ENCODE measurements at regions not wholly inside any gene's neighbourhood (a gene's known extent, or its start where the extent isn't known, plus 50 kb on each side); places are given as distances from the start of the nearest gene placed in this dataset.

DNA sequence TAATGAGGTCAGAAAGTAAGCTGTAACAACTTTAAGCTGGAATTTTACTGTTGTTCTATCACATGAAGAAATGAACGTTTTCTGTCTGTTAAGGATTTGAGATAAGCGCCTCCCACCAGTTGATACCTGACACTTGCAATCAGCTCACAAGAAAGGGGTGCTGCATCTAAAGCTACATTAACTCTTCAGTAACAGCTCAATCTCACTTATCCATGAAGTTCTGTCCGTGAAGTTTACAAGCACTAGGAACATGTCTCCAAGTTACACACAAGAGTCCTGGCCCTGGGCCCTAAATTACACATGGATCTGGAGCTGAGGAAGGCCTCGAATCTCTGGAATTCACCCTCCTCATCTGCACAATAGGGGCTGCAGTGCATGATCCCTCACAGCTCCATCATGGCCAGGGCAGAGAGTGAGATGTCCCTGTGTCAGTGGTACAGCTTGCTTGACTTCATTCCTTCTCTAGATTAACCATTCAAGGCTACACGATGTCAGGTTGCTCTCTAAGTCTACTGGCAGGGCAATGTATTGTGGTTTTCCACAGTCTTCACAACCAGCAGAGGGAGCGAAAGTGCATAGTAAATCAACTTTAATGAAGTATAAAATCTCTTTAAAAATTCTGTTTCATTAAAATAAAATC is 182.4 kb upstream of the MCHR2 start:
- no peak for DNase-seq
- H3K9me3 Mint-ChIP-seq = peaks cover 0 to 4% (median under 1%) of the 10 kb centered on the region in 6 donors
- no peak overlapping the region for H3K4me3 Mint-ChIP-seq
- H3K4me1 Mint-ChIP-seq = no peaks in the 10 kb centered on the region
- H3K27ac Mint-ChIP-seq = no peak overlapping the region
- peaks cover 0 to 5% (median 0%) of the 10 kb centered on the region in 3 donors for H3K27me3 Mint-ChIP-seq (ENCODE audit: low read depth in 3 of 3)
- no peaks in the 10 kb centered on the region for H3K36me3 Mint-ChIP-seq

DNA sequence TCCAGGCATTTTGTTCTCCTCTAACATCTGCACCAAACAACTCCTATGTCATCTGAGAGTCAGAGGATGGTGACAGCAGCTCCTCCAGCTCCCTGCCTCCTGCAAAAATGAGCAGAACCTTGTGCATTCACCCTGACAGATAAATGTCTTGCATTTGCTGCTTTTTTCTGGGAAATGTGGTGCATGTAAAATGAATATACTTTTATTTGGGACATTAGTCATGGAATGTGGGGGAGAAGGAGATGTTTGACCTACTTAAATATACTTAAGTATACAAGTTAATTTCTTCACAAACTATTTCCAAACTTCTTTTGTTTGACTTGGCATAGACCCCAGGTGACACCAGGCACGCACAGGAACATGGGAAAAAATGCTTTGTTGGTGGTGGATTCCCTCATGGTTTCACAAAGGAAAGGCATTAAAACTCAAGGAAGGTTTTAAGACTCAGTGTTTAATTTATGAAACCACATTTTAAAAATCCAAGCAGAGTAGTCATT is 181.8 kb upstream of the MCHR2 start:
- Mint-ChIP-seq H3K9me3 (peaks cover 0 to 4% (median 0%) of the 10 kb centered on the region in 6 donors), H3K4me3 (no peak overlapping the region), H3K4me1 (no peaks in the 10 kb centered on the region), H3K27me3 (ENCODE audit: low read depth in 3 of 3) (peaks cover 0 to 5% (median 1%) of the 10 kb centered on the region in 3 donors), H3K27ac (no peak overlapping the region), H3K36me3 (no peaks in the 10 kb centered on the region)
- no peak for DNase-seq

DNA sequence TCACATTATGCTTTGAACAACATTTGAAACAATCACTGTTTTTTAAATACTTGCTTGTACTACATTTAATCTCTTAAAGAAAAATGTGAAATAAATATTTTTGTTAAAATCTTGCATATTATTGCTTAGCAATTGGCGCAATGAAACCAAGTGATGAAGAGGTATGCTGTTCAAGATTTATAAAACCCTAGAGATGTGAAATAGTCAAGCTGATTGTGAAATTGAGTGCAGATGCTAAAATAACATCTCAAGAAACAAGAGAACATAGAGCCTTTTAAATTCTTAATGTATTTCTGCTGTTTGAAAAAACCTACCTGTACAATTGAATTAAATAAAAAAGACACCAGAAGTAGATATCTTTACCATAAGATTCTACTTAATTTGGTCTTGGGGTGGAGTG is 179.2 kb upstream of the MCHR2 start:
- DNase-seq = no peak
- H3K4me1 Mint-ChIP-seq = no peaks in the 10 kb centered on the region
- H3K4me3 Mint-ChIP-seq = no peak overlapping the region
- H3K27ac Mint-ChIP-seq = no peak overlapping the region
- no peaks in the 10 kb centered on the region for H3K36me3 Mint-ChIP-seq
- peaks cover 0 to 1% (median 0%) of the 10 kb centered on the region in 3 donors for H3K27me3 Mint-ChIP-seq (ENCODE audit: low read depth in 3 of 3)
- peaks cover 0 to 4% (median 0%) of the 10 kb centered on the region in 6 donors for H3K9me3 Mint-ChIP-seq

DNA sequence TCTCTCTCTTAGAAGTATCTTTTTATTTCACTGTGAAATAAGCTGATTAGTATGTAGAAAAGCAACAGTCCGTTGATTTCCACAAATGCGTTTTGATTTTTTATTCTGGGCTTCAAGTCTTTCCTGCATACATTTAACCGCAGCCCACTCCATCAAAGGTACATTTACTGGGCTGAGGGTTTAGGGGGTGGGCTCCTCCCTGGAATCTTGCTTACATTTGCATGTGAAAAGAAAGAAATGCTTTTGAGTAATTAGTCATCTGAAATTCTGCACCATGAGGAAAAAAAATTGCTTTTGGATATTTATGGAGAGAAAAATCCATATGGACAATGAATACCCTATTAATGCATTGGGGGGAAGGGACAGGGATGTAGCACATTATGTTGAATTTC is 178.3 kb upstream of the MCHR2 start:
- Mint-ChIP-seq H3K27ac (no peak overlapping the region), H3K4me3 (no peak overlapping the region), H3K27me3 (ENCODE audit: low read depth in 3 of 3) (peaks cover 0 to 1% (median 0%) of the 10 kb centered on the region in 3 donors), H3K4me1 (no peaks in the 10 kb centered on the region), H3K36me3 (no peaks in the 10 kb centered on the region), H3K9me3 (no peaks in the 10 kb centered on the region)
- DNase-seq = no peak

DNA sequence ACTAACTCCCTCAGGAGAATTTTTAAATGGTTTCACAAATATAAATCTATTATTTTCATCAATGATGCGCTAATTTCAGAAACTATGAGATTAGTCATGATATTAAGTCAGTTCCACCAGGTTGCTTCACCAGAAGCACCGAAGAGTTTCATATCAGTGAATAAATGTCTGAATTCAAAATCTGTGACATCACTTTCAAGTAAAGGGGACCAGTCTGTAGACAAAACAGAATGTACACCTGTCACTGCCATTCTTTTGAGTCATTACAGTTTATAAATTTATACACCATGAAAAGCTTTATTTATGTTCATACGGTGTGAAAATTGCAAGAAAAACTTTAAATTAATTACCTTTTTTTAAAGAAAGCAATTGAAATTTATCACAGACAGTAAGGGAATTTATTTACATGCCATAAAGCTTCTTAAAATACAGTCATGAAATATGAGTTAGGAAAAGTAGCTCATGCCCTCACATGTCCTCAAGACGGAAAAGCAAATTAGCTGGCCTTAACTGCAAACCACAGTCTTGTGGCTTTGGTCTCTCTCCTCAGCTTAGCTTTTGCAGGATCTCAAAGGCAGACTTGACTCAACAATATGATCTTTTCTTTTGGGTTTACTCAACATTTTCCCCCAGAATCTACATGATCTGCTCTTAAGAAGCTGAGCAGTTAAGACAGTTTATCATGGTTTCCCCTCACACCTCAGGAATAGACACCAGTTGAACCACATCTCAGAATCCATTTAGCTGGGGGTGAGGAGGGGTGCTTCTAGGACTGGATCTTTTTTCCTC is 177.7 kb upstream of the MCHR2 start:
- H3K9me3 Mint-ChIP-seq = no peaks in the 10 kb centered on the region
- no peaks in the 10 kb centered on the region for H3K36me3 Mint-ChIP-seq
- H3K27ac Mint-ChIP-seq = no peak overlapping the region
- no peaks in the 10 kb centered on the region for H3K4me1 Mint-ChIP-seq
- H3K27me3 Mint-ChIP-seq (ENCODE audit: low read depth in 3 of 3) = peaks cover 0 to 3% (median 1%) of the 10 kb centered on the region in 3 donors
- no peak overlapping the region for H3K4me3 Mint-ChIP-seq
- DNase-seq = no peak

DNA sequence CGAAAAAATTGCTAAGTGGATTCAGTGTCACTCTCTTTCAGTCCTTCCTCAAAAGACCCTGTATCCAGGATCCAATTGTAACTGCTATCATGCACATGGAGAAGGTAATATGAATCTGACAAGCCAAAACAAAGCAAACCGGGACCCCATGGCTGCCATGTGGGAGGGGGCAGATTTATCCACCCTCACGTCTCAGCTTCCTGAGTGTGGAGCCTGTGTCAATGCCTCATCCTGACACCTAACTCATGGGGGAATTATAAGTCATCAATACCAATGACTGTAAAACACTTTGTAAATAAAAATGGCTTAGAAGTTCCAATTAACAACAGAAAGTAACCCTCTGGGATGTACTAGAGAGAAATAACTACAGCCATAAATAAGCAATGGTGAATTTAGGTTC is 174.1 kb upstream of the MCHR2 start:
- Mint-ChIP-seq H3K36me3 (no peaks in the 10 kb centered on the region), H3K27me3 (ENCODE audit: low read depth in 3 of 3) (peaks cover 0 to 3% (median 1%) of the 10 kb centered on the region in 3 donors), H3K4me1 (no peaks in the 10 kb centered on the region), H3K4me3 (no peak overlapping the region), H3K27ac (no peak overlapping the region), H3K9me3 (peaks cover 0 to 2% (median 0%) of the 10 kb centered on the region in 6 donors)
- no peak for DNase-seq

DNA sequence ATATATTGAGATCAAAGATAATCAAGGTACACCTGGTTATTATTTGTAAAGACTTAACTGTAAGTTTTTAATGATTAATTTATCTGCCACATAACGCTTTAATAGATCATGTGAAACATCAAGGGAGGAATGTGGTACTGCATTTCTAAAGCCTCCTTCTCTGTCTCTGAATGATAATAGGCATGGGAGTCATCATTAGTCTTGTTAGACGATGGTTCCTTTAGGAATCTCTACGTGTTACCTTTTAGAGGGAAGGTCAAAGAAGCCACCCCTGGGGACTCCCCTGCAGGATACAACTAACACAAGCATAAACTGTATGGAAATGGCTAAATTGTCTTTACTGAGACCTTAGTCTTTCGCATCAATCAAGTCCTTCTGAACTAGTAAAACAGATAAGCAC is 173.6 kb upstream of the MCHR2 start:
- Mint-ChIP-seq H3K9me3 (peaks cover 0 to 4% (median 0%) of the 10 kb centered on the region in 6 donors), H3K27me3 (ENCODE audit: low read depth in 3 of 3) (peaks cover 0 to 3% (median 1%) of the 10 kb centered on the region in 3 donors), H3K36me3 (no peaks in the 10 kb centered on the region), H3K27ac (no peak overlapping the region), H3K4me3 (no peak overlapping the region), H3K4me1 (no peaks in the 10 kb centered on the region)
- no peak for DNase-seq

DNA sequence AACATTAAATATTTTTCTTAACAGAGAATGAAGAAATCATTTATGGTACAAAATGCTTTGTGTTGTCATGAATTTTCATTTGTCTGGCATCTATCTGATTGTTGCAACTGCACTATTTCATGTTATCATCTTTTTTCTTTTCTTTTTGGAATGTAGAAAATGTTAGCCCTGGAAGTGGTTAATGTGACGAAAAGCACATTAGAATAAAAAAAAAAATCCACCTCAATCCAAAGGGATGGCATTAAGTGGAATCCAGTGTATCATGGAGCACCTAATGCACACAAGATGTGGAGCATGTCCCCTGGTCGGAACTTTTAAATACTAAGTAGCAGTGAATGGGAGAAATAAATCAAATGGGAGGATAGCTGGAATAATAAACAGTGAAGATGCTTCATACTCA is 172.9 kb upstream of the MCHR2 start:
- DNase-seq = no peak
- H3K4me3 Mint-ChIP-seq = no peak overlapping the region
- peaks cover 0 to 4% (median 0%) of the 10 kb centered on the region in 6 donors for H3K9me3 Mint-ChIP-seq
- peaks cover 0 to 3% (median 1%) of the 10 kb centered on the region in 3 donors for H3K27me3 Mint-ChIP-seq (ENCODE audit: low read depth in 3 of 3)
- no peak overlapping the region for H3K27ac Mint-ChIP-seq
- H3K4me1 Mint-ChIP-seq = no peaks in the 10 kb centered on the region
- no peaks in the 10 kb centered on the region for H3K36me3 Mint-ChIP-seq

DNA sequence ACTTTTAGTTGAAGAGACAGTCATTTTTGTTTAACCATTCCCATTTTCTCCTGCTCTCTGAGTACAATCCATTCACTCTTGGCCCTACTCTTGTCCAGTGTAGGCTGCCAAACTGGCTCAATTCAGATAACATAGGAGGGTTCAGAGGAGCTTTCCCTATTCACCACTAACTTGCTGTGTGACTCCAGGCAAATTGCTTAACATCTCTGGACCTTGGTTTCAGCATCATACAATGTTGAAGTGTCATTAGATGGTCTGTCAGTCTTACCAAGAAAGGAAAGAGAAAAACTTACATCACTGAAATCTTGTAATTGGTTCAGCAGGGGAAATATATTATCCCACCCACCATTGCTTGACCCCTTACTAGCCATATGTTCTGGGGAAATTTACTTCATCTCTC is 171.4 kb upstream of the MCHR2 start:
- no peaks in the 10 kb centered on the region for H3K4me1 Mint-ChIP-seq
- DNase-seq = no peak
- H3K9me3 Mint-ChIP-seq = peaks cover 0 to 4% (median 0%) of the 10 kb centered on the region in 6 donors
- no peaks in the 10 kb centered on the region for H3K36me3 Mint-ChIP-seq
- H3K27me3 Mint-ChIP-seq (ENCODE audit: low read depth in 3 of 3) = peaks cover 0 to 6% (median 0%) of the 10 kb centered on the region in 3 donors
- H3K27ac Mint-ChIP-seq = no peak overlapping the region
- H3K4me3 Mint-ChIP-seq = no peak overlapping the region

DNA sequence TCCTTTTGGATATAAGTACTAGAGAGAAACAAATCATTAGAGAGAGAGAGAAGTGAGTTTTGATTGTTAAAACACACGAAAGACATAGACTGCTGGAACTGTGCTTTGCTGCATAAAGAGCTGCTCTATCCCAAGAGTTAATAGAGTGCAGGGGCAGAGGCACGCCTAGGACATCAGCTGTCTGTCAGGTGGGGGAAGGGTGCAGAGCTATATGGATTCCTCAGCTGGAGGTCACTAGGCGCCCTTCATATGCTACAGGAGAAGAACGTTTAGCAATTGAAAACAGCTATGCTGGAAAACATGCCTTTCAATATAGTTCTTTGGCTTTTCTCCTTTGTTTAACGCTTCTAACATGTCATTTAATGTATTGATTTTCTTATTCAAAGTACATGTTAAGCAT is 169.0 kb upstream of the MCHR2 start:
- Mint-ChIP-seq H3K36me3 (no peaks in the 10 kb centered on the region), H3K4me1 (no peaks in the 10 kb centered on the region), H3K27me3 (ENCODE audit: low read depth in 3 of 3) (peaks cover 0 to 6% (median 0%) of the 10 kb centered on the region in 3 donors), H3K9me3 (peaks cover 0 to 7% (median 3%) of the 10 kb centered on the region in 6 donors), H3K27ac (no peak overlapping the region), H3K4me3 (no peak overlapping the region)
- DNase-seq = no peak

DNA sequence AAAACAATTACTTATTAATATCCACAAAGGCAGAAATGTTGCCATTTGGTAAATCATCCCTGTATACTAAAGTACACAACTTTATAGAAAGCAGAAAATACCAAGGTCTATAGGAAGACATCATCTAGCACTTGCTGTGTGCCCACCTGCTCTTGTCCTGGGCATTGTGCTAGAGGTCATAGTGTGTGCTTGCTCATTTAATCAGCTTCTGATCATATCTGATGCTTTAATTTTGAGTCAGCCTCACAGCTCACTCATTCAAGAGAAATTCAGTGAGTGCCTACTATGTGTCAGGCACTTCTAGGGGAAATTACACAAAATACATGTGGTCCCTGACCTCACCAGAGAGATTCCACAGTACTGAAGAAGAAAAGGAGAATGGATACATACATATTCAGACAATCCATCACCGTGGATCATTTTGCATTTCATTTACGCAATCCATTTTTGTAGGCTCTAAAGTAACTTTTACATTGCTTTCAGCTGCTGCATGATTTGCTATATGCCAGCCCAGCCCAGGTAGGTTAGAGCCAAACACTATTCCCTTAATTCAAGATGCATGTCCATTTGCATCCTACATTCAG is 167.9 kb upstream of the MCHR2 start:
- no peaks in the 10 kb centered on the region for H3K4me1 Mint-ChIP-seq
- no peak overlapping the region for H3K27ac Mint-ChIP-seq
- no peak for DNase-seq
- H3K27me3 Mint-ChIP-seq (ENCODE audit: low read depth in 3 of 3) = peaks cover 0 to 3% (median 0%) of the 10 kb centered on the region in 3 donors
- peaks cover 0 to 7% (median 3%) of the 10 kb centered on the region in 6 donors for H3K9me3 Mint-ChIP-seq
- H3K36me3 Mint-ChIP-seq = no peaks in the 10 kb centered on the region
- H3K4me3 Mint-ChIP-seq = no peak overlapping the region

DNA sequence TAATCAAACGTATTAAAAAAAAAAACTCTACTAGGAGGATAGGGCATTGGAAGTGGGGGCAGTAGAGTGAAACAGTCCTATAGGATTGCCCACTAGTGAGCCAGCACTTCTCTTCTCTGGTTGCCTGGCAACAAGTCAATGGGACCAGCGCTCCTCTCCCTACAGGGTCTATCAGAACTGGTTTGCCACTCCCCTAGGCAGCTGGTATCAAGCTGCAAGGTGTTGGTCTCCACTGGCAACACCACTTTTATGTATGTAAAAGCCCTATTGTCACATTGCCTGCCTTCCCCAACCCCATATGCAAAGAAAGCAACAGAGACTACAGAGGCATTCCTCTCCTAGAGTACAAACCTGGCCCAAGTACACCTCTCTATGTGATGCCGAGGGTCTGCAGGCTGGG is 166.9 kb upstream of the MCHR2 start:
- Mint-ChIP-seq H3K4me3 (no peak overlapping the region), H3K27me3 (ENCODE audit: low read depth in 3 of 3) (peaks cover 0 to 3% (median 2%) of the 10 kb centered on the region in 3 donors), H3K9me3 (peaks cover 0 to 7% (median 3%) of the 10 kb centered on the region in 6 donors), H3K36me3 (no peaks in the 10 kb centered on the region), H3K4me1 (no peaks in the 10 kb centered on the region), H3K27ac (no peak overlapping the region)
- DNase-seq = no peak

DNA sequence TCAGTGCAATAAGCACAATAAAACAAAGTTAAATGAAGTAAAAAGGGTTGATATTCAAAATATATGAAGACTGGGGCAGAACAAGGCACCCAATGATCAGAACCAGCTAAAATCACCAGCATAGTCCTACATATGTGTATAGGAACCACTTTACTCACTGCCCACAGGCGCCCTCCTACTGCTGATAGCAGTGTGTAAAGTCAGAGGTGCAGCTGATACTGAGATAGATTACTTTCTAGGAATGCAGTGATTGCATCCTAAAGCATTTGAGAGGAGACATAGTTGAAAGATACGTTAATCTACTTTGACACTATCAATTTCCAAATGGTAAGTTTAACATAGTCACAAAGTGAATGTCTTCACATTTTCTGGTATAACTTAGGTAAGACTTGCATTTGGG is 161.1 kb upstream of the MCHR2 start:
- H3K27me3 Mint-ChIP-seq (ENCODE audit: low read depth in 3 of 3) = peaks cover 0 to 3% (median 2%) of the 10 kb centered on the region in 3 donors
- peaks cover 0 to 4% (median 2%) of the 10 kb centered on the region in 6 donors for H3K9me3 Mint-ChIP-seq
- H3K36me3 Mint-ChIP-seq = no peaks in the 10 kb centered on the region
- no peak overlapping the region for H3K4me3 Mint-ChIP-seq
- no peak for DNase-seq
- H3K27ac Mint-ChIP-seq = no peak overlapping the region
- H3K4me1 Mint-ChIP-seq = no peaks in the 10 kb centered on the region

DNA sequence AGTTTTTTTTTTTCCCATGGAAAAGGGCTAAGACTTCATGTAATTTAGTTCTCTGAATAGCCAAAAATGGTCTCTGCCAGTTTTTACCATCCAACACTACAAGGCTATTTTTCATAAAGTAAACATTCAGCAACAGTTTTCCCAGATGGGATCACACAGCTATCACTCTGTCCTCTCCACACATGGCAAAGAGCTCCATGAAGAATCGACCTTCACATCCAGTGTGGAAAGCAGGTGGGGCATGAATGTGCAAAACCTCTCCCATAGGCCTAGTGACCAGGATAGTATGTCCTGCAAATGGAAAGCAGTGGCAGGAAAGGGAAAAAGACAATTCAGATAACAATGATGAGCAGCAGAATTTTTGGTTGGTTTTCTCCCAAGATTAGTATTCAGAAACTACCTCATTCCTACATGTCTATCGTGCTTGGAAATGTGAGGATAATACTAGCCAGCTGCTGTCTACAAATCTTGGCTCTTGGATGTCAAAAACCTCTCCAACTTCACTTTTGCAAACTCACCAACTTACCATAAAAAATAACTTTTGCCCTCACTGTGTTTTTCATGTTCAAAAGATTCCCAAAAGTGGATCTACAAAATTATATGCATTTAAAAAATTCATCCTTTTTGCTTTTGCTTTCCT is 159.7 kb upstream of the MCHR2 start:
- DNase-seq = no peak
- no peaks in the 10 kb centered on the region for H3K4me1 Mint-ChIP-seq
- H3K27me3 Mint-ChIP-seq (ENCODE audit: low read depth in 3 of 3) = peaks cover 0 to 5% (median 3%) of the 10 kb centered on the region in 3 donors
- no peak overlapping the region for H3K4me3 Mint-ChIP-seq
- peaks cover 0 to 3% (median 0%) of the 10 kb centered on the region in 6 donors for H3K9me3 Mint-ChIP-seq
- no peaks in the 10 kb centered on the region for H3K36me3 Mint-ChIP-seq
- no peak overlapping the region for H3K27ac Mint-ChIP-seq
